Endothelial cell of umbilical vein (primary cell): ENCODE measurements at regions not wholly inside any gene's neighbourhood (a gene's known extent, or its start where the extent isn't known, plus 50 kb on each side); places are given as distances from the start of the nearest gene placed in this dataset.

Experiments used
- CTCF ChIP-seq, 2 donors: IDR thresholded peaks; 1 replicate in 1 of 2; 2 replicates in 1 of 2; pipeline ENCODE4 v1.5.1; 2011; ENCODE audit warnings: low read length in 2 of 2, mild to moderate bottlenecking in 2 of 2, moderate library complexity in 2 of 2, control low read depth in 1 of 2, inconsistent platforms in 1 of 2, low read depth in 1 of 2; ENCODE audit not compliant: insufficient read depth in 1 of 2; ENCODE audit errors: extremely low read depth in 1 of 2
- EZH2 ChIP-seq: IDR thresholded peaks from 2 replicates; pipeline ENCODE4 v1.6.1; 2012; ENCODE audit warnings: borderline replicate concordance, low read depth, mild to moderate bottlenecking, moderate library complexity, low read length, inconsistent platforms; ENCODE audit not compliant: severe bottlenecking
- FOS ChIP-seq: IDR thresholded peaks from 2 replicates; pipeline ENCODE4 v1.6.1; 2011; ENCODE audit warnings: mild to moderate bottlenecking, low read length, moderate library complexity, borderline replicate concordance; ENCODE audit not compliant: insufficient read depth
- GATA2 ChIP-seq: IDR thresholded peaks from 2 replicates; pipeline ENCODE4 v1.7.0; 2011; ENCODE audit warnings: low read depth, mild to moderate bottlenecking, moderate library complexity, mixed read lengths, low read length; ENCODE audit not compliant: insufficient read length, insufficient read depth
- JUN ChIP-seq: IDR thresholded peaks from 2 replicates; pipeline ENCODE4 v1.6.1; 2011; ENCODE audit warnings: borderline replicate concordance, low read depth; ENCODE audit not compliant: insufficient read length, insufficient read depth
- MAX ChIP-seq: IDR thresholded peaks from 2 replicates; pipeline ENCODE4 v1.6.1; 2011; ENCODE audit not compliant: insufficient read depth, insufficient read length
- MYC ChIP-seq: IDR thresholded peaks from one replicate; pipeline ENCODE4 v1.6.1; 2011; ENCODE audit warnings: mild to moderate bottlenecking, low read depth, low read length
- POLR2A ChIP-seq: IDR thresholded peaks from 2 replicates; pipeline ENCODE4 v1.6.1; 2012; ENCODE audit warnings: low read depth, mild to moderate bottlenecking, control low read depth, low read length
- POLR2AphosphoS5 ChIP-seq: IDR thresholded peaks from 2 replicates; pipeline ENCODE4 v1.6.1; 2012; ENCODE audit warnings: low read depth, mild to moderate bottlenecking, control low read depth, low read length, moderate library complexity; ENCODE audit not compliant: insufficient read depth

- TF ChIP-seq CTCF (IDR thresholded peaks at IDR 0.05; ENCODE audit: extremely low read depth in 1 of 2, insufficient read depth in 1 of 2, low read depth in 1 of 2, low read length in 2 of 2) (no peak), POLR2A (no peak), MYC (no peak), MAX (no peak), EZH2 (no peak), POLR2AphosphoS5 (no peak), FOS (no peak), JUN (no peak), GATA2 (no peak)
Observed at GRCh38 chr7:113004726-113005454, 81.7 kb downstream of the GPR85 start.
